SK-N-SH treated with all-trans-retinoic acid at 6 μM for 48 hours (cell line): ENCODE measurements at regions not wholly inside any gene's neighbourhood (a gene's known extent, or its start where the extent isn't known, plus 50 kb on each side); places are given as distances from the start of the nearest gene placed in this dataset.

Experiments used
- ATAC-seq: fragments of 200-7000 bp; cut with Tn5 transposase; 3 replicates; pipeline ENCODE4 v1.9.1; 2020; ENCODE audit warnings: mild to moderate bottlenecking, moderate library complexity
- BACH2 ChIP-seq: fragments of 250-450 bp; sonication (Bioruptor Pico); IDR thresholded peaks from 2 replicates; pipeline ENCODE4 v1.9.0; 2021; ENCODE audit warnings: mild to moderate bottlenecking, borderline replicate concordance
- CREB5 ChIP-seq: fragments of 250-450 bp; sonication (Bioruptor Pico); IDR thresholded peaks from 2 replicates; pipeline ENCODE4 v1.5.1; 2020; ENCODE audit warnings: low read depth, mild to moderate bottlenecking, moderate library complexity
- ESRRG ChIP-seq: fragments of 250-450 bp; sonication (Bioruptor Pico); IDR thresholded peaks from 2 replicates; pipeline ENCODE4 v1.6.1; 2021; ENCODE audit warnings: mild to moderate bottlenecking
- ISL1 ChIP-seq: fragments of 250-450 bp; sonication (Bioruptor Pico); IDR thresholded peaks from 2 replicates; pipeline ENCODE4 v2.1.2; 2022; ENCODE audit warnings: mild to moderate bottlenecking, moderate library complexity
- RARB ChIP-seq: fragments of 250-450 bp; sonication (Bioruptor Pico); IDR thresholded peaks from 2 replicates; pipeline ENCODE4 v1.8.0; 2021; ENCODE audit warnings: mild to moderate bottlenecking, moderate library complexity
- SNAI2 ChIP-seq: fragments of 250-450 bp; sonication (Bioruptor Pico); IDR thresholded peaks from 2 replicates; pipeline ENCODE4 v1.5.0; 2020; ENCODE audit warnings: mild to moderate bottlenecking, moderate library complexity
- TCF4 ChIP-seq: fragments of 250-450 bp; sonication (Bioruptor Pico); IDR thresholded peaks from 2 replicates; pipeline ENCODE4 v1.8.0; 2021; ENCODE audit warnings: mild to moderate bottlenecking, moderate library complexity, borderline replicate concordance
- TOX ChIP-seq: fragments of 250-450 bp; sonication (Bioruptor Pico); IDR thresholded peaks from 2 replicates; pipeline ENCODE4 v1.8.0; 2021; ENCODE audit warnings: mild to moderate bottlenecking, moderate library complexity, borderline replicate concordance
- TSHZ2 ChIP-seq: fragments of 250-450 bp; sonication (Bioruptor Pico); IDR thresholded peaks from 2 replicates; pipeline ENCODE4 v1.5.0; 2020; ENCODE audit warnings: mild to moderate bottlenecking, moderate library complexity
- ZC3H10 ChIP-seq: fragments of 250-450 bp; sonication (Bioruptor Pico); IDR thresholded peaks from 2 replicates; pipeline ENCODE4 v1.5.1; 2021; ENCODE audit warnings: mild to moderate bottlenecking, moderate library complexity
- ZFP30 ChIP-seq: fragments of 450-650 bp; formaldehyde crosslinking; IDR thresholded peaks from 2 replicates; pipeline ENCODE4 v1.5.0; 2022; ENCODE audit warnings: mild to moderate bottlenecking, moderate library complexity
- ZNF70 ChIP-seq: fragments of 450-650 bp; formaldehyde crosslinking; IDR thresholded peaks from 2 replicates; pipeline ENCODE4 v1.5.0; 2020; ENCODE audit warnings: mild to moderate bottlenecking, moderate library complexity

- no peak for ATAC-seq
- TF ChIP-seq ZC3H10 (CRISPR knock-in tag) (no peak), CREB5 (CRISPR knock-in tag) (no peak)
- TF ChIP-seq, all 23 proteins: peak for 0
Measured at GRCh38 chr4:124144238-124144654, 568.3 kb downstream of the ANKRD50 start.

GRCh38 chr4:124146068-124146467 is 566.5 kb downstream of the ANKRD50 start:
- no peak for ATAC-seq
- TF ChIP-seq ISL1 (CRISPR knock-in tag) = peak; percentile 12; the same call in 1 of the 2 replicates
- TF ChIP-seq TSHZ2 (CRISPR knock-in tag) = no peak

- ATAC-seq = no peak
- TF ChIP-seq ZFP30 (CRISPR knock-in tag) = no peak
- TF ChIP-seq TCF4 (CRISPR knock-in tag) = no peak
- no peak for TF ChIP-seq SNAI2 (CRISPR knock-in tag)
Measured at GRCh38 chr4:124151031-124151430, 561.5 kb downstream of the ANKRD50 start.

GRCh38 chr4:124152132-124152531 is 560.4 kb downstream of the ANKRD50 start:
- ATAC-seq = no peak
- TF ChIP-seq TSHZ2 (CRISPR knock-in tag) (no peak), ESRRG (CRISPR knock-in tag) (no peak), BACH2 (CRISPR knock-in tag) (no peak)

GRCh38 chr4:124155239-124155638 is 557.3 kb downstream of the ANKRD50 start:
- ATAC-seq = peak; percentile 54; the same call in 2 of the 3 replicates
- TF ChIP-seq ZFP30 (CRISPR knock-in tag) = no peak
- peak; percentile 61; the same call in 1 of the 2 replicates for TF ChIP-seq TCF4 (CRISPR knock-in tag)
- TF ChIP-seq ZNF70 = no peak
- 0 out of 2 replicates have a peak, but pooled peaks have one; percentile 37 for TF ChIP-seq RARB (CRISPR knock-in tag)
- TF ChIP-seq TSHZ2 (CRISPR knock-in tag) = 0 out of 2 replicates have a peak, but pooled peaks have one; percentile 7
- TF ChIP-seq ISL1 (CRISPR knock-in tag) = peak; percentile 90
- TF ChIP-seq TOX = peak; percentile 67; the same call in 1 of the 2 replicates

GRCh38 chr4:124157396-124158083 is 555.0 kb downstream of the ANKRD50 start:
- ATAC-seq = no peak
- TF ChIP-seq ESRRG (CRISPR knock-in tag) (no peak), ISL1 (CRISPR knock-in tag) (peak; percentile 58)
